CD4-positive, alpha-beta memory T cell (primary cell): ENCODE measurements at regions not wholly inside any gene's neighbourhood (a gene's known extent, or its start where the extent isn't known, plus 50 kb on each side); places are given as distances from the start of the nearest gene placed in this dataset.

Source experiments
- CTCF ChIA-PET: fragments of 350-600 bp; sonication (Branson Sonifier 250); formaldehyde crosslinking; loops from one replicate; lab custom pipeline; 2021; ENCODE audit warnings: inconsistent platforms; ENCODE audit not compliant: partially characterized antibody; lab: Charles Lee
- POLR2A ChIA-PET: fragments of 350-600 bp; sonication (Branson Sonifier 250); formaldehyde crosslinking; loops from one replicate; lab custom pipeline; 2021; ENCODE audit not compliant: partially characterized antibody; lab: Charles Lee
- DNase-seq, 5 donors: peaks; one replicate each; pipeline versions ENCODE4 v3.0.0 to v3.0.0-alpha.2; 2020 to 2022; ENCODE audit warnings: mixed read lengths in 1 of 5
- H3K27ac ChIP-seq: one replicate; pipeline ENCODE4 v1.7.0; 2013; ENCODE audit warnings: low read depth, low read length
- H3K27me3 ChIP-seq: 2 replicates; pipeline ENCODE4 v1.7.0; 2013; ENCODE audit warnings: mild to moderate bottlenecking, low read length, moderate library complexity; ENCODE audit not compliant: insufficient read depth
- H3K36me3 ChIP-seq: 2 replicates; pipeline ENCODE4 v1.7.0; 2013; ENCODE audit warnings: mild to moderate bottlenecking, low read length, moderate library complexity; ENCODE audit not compliant: insufficient read depth
- H3K4me1 ChIP-seq: 2 replicates; pipeline ENCODE4 v1.7.0; 2013; ENCODE audit warnings: mild to moderate bottlenecking, low read length, moderate library complexity; ENCODE audit not compliant: insufficient read depth
- H3K4me3 ChIP-seq, 2 donors: one replicate each; pipeline ENCODE4 v1.7.0; 2013; ENCODE audit warnings: low read length in 2 of 2, mild to moderate bottlenecking in 1 of 2
- H3K9me3 ChIP-seq, 2 donors: one replicate each; pipeline ENCODE4 v1.7.0; 2013; ENCODE audit warnings: low read length in 2 of 2, control low read depth in 1 of 2; ENCODE audit not compliant: control insufficient read depth in 1 of 2
- H3K27ac Mint-ChIP-seq, 7 donors: one replicate each; pipeline ENCODE4 v1.8.0; 2020 to 2021; ENCODE audit warnings: mixed read lengths in 7 of 7, mild to moderate bottlenecking in 6 of 7, inconsistent platforms in 3 of 7, moderate library complexity in 3 of 7
- H3K27me3 Mint-ChIP-seq, 2 donors: one replicate each; pipeline ENCODE4 v1.8.0; 2020 to 2021; ENCODE audit warnings: mixed read lengths in 2 of 2
- H3K36me3 Mint-ChIP-seq, 2 donors: one replicate each; pipeline ENCODE4 v1.8.0; 2020 to 2021; ENCODE audit warnings: mixed read lengths in 2 of 2, inconsistent platforms in 1 of 2, mild to moderate bottlenecking in 1 of 2
- H3K4me1 Mint-ChIP-seq, 4 donors: one replicate each; pipeline ENCODE4 v1.8.0; 2020 to 2021; ENCODE audit warnings: mixed read lengths in 4 of 4, mild to moderate bottlenecking in 1 of 4
- H3K4me3 Mint-ChIP-seq, 8 donors: one replicate each; pipeline ENCODE4 v1.8.0; 2020 to 2021; ENCODE audit warnings: mixed read lengths in 8 of 8, mild to moderate bottlenecking in 7 of 8, moderate library complexity in 6 of 8, inconsistent platforms in 3 of 8
- H3K9me3 Mint-ChIP-seq, 8 donors: one replicate each; pipeline ENCODE4 v1.8.0; 2020 to 2021; ENCODE audit warnings: mixed read lengths in 8 of 8, mild to moderate bottlenecking in 5 of 8, inconsistent platforms in 3 of 8, moderate library complexity in 1 of 8
- intact Hi-C: fragments of 100-400 bp; cut with micrococcal nuclease; formaldehyde crosslinking; loops from one replicate; pipeline ENCODE4 v1.15.1; 2023

GRCh38 chr2:193315428-193316091, 1120.8 kb upstream of the TMEFF2 start:
- Mint-ChIP-seq H3K27ac (no peak overlapping the region), H3K4me3 (no peak overlapping the region), H3K4me1 (no peaks in the 10 kb centered on the region), H3K9me3 (peaks cover 0 to 3% (median 0%) of the 10 kb centered on the region in 8 donors), H3K36me3 (no peaks in the 10 kb centered on the region), H3K27me3 (no peaks in the 10 kb centered on the region)
- ChIA-PET POLR2A (no interaction called here), CTCF (no interaction called here)
- Histone ChIP-seq H3K9me3 (no peaks in the 10 kb centered on the region), H3K36me3 (no peaks in the 10 kb centered on the region), H3K4me1 (no peaks in the 10 kb centered on the region), H3K27me3 (no peaks in the 10 kb centered on the region), H3K4me3 (no peak overlapping the region), H3K27ac (no peak overlapping the region)
- intact Hi-C loops, result no loop called here
- no peak for DNase-seq

GRCh38 chr2:193303464-193303863, 1108.7 kb upstream of the TMEFF2 start:
- no peak for DNase-seq
- intact Hi-C loops, result no loop called here
- POLR2A ChIA-PET, result no interaction called here
- Histone ChIP-seq H3K27ac (no peak overlapping the region), H3K36me3 (no peaks in the 10 kb centered on the region), H3K9me3 (no peaks in the 10 kb centered on the region), H3K27me3 (no peaks in the 10 kb centered on the region), H3K4me3 (no peak overlapping the region), H3K4me1 (no peaks in the 10 kb centered on the region)
- Mint-ChIP-seq H3K27ac (no peak overlapping the region), H3K9me3 (no peaks in the 10 kb centered on the region), H3K27me3 (no peaks in the 10 kb centered on the region), H3K4me3 (no peak overlapping the region), H3K36me3 (no peaks in the 10 kb centered on the region), H3K4me1 (no peaks in the 10 kb centered on the region)
- CTCF ChIA-PET, result no interaction called here

- no peak overlapping the region for H3K4me3 ChIP-seq
- H3K27me3 ChIP-seq, result no peaks in the 10 kb centered on the region
- no peaks in the 10 kb centered on the region for H3K9me3 ChIP-seq
- H3K36me3 ChIP-seq, result no peaks in the 10 kb centered on the region
- Mint-ChIP-seq H3K9me3 (peaks cover 0 to 3% (median 0%) of the 10 kb centered on the region in 8 donors), H3K27ac (no peak overlapping the region), H3K4me1 (no peaks in the 10 kb centered on the region), H3K4me3 (no peak overlapping the region), H3K27me3 (no peaks in the 10 kb centered on the region), H3K36me3 (no peaks in the 10 kb centered on the region)
- no peaks in the 10 kb centered on the region for H3K4me1 ChIP-seq
- no peak for DNase-seq
- intact Hi-C loops, result no loop called here
- no peak overlapping the region for H3K27ac ChIP-seq
- ChIA-PET CTCF (no interaction called here), POLR2A (no interaction called here)
Measured at GRCh38 chr2:193294371-193294770, 1099.6 kb upstream of the TMEFF2 start.

GRCh38 chr2:193279361-193279760, 1084.6 kb upstream of the TMEFF2 start:
- H3K4me3 ChIP-seq, result no peak overlapping the region
- Mint-ChIP-seq H3K4me3 (no peak overlapping the region), H3K4me1 (no peaks in the 10 kb centered on the region), H3K36me3 (no peaks in the 10 kb centered on the region), H3K27ac (no peak overlapping the region), H3K9me3 (peaks cover 0 to 3% (median 0%) of the 10 kb centered on the region in 8 donors), H3K27me3 (no peaks in the 10 kb centered on the region)
- H3K9me3 ChIP-seq, result no peaks in the 10 kb centered on the region
- H3K27me3 ChIP-seq, result no peaks in the 10 kb centered on the region
- ChIA-PET CTCF (no interaction called here), POLR2A (no interaction called here)
- no peaks in the 10 kb centered on the region for H3K4me1 ChIP-seq
- intact Hi-C loops, result no loop called here
- no peak for DNase-seq
- H3K27ac ChIP-seq, result no peak overlapping the region
- H3K36me3 ChIP-seq, result no peaks in the 10 kb centered on the region

GRCh38 chr2:193276988-193277387, 1082.3 kb upstream of the TMEFF2 start:
- intact Hi-C loops, result no loop called here
- Mint-ChIP-seq H3K4me1 (peaks cover 0 to 1% (median 0%) of the 10 kb centered on the region in 4 donors), H3K4me3 (no peak overlapping the region), H3K27me3 (no peaks in the 10 kb centered on the region), H3K9me3 (peaks cover 0 to 4% (median 0%) of the 10 kb centered on the region in 8 donors), H3K36me3 (no peaks in the 10 kb centered on the region), H3K27ac (no peak overlapping the region)
- no peaks in the 10 kb centered on the region for H3K27me3 ChIP-seq
- ChIA-PET CTCF (no interaction called here), POLR2A (no interaction called here)
- H3K27ac ChIP-seq, result no peak overlapping the region
- DNase-seq, result no peak
- no peaks in the 10 kb centered on the region for H3K4me1 ChIP-seq
- no peaks in the 10 kb centered on the region for H3K36me3 ChIP-seq
- H3K9me3 ChIP-seq, result no peaks in the 10 kb centered on the region
- no peak overlapping the region for H3K4me3 ChIP-seq

GRCh38 chr2:193276560-193276959, 1081.8 kb upstream of the TMEFF2 start:
- Mint-ChIP-seq H3K9me3 (peaks cover 0 to 4% (median 0%) of the 10 kb centered on the region in 8 donors), H3K36me3 (no peaks in the 10 kb centered on the region), H3K27ac (no peak overlapping the region), H3K4me1 (peaks cover 0 to 1% (median 0%) of the 10 kb centered on the region in 4 donors), H3K4me3 (no peak overlapping the region), H3K27me3 (no peaks in the 10 kb centered on the region)
- no peaks in the 10 kb centered on the region for H3K36me3 ChIP-seq
- intact Hi-C loops, result no loop called here
- no peaks in the 10 kb centered on the region for H3K9me3 ChIP-seq
- ChIA-PET POLR2A (no interaction called here), CTCF (no interaction called here)
- no peak overlapping the region for H3K4me3 ChIP-seq
- H3K4me1 ChIP-seq, result no peaks in the 10 kb centered on the region
- no peak for DNase-seq
- H3K27ac ChIP-seq, result no peak overlapping the region
- no peaks in the 10 kb centered on the region for H3K27me3 ChIP-seq

- peaks cover 0 to 4% (median 0%) of the 10 kb centered on the region in 8 donors for H3K9me3 Mint-ChIP-seq
- ChIA-PET POLR2A (no interaction called here), CTCF (no interaction called here)
- no peak overlapping the region for H3K4me3 Mint-ChIP-seq
- H3K27me3 Mint-ChIP-seq, result no peaks in the 10 kb centered on the region
- Histone ChIP-seq H3K4me3 (no peak overlapping the region), H3K9me3 (no peaks in the 10 kb centered on the region), H3K36me3 (no peaks in the 10 kb centered on the region), H3K4me1 (no peaks in the 10 kb centered on the region), H3K27ac (no peak overlapping the region), H3K27me3 (no peaks in the 10 kb centered on the region)
- H3K36me3 Mint-ChIP-seq, result no peaks in the 10 kb centered on the region
- H3K4me1 Mint-ChIP-seq, result peaks cover 0 to 1% (median 0%) of the 10 kb centered on the region in 4 donors
- intact Hi-C loops, result no loop called here
- DNase-seq, result no peak
- no peak overlapping the region for H3K27ac Mint-ChIP-seq
Measured at GRCh38 chr2:193276069-193276468, 1081.3 kb upstream of the TMEFF2 start.
